WI38 (cell line): ENCODE measurements at regions not wholly inside any gene's neighbourhood (a gene's known extent, or its start where the extent isn't known, plus 50 kb on each side); places are given as distances from the start of the nearest gene placed in this dataset.
"Not testable (repeated sequence)": the region's sequence is repeated elsewhere in the genome, so short reads cannot be mapped to it uniquely, and the experiment has no call there.

Experiments
- H3K4me3 ChIP-seq: 2 replicates; pipeline ENCODE4 v1.5.1; 2011; ENCODE audit warnings: low read depth, mild to moderate bottlenecking, control low read depth, low read length
- CTCF ChIP-seq: IDR thresholded peaks from 2 replicates; pipeline ENCODE4 v1.5.1; 2012; ENCODE audit warnings: low read depth, mild to moderate bottlenecking, control low read depth, low read length

GRCh38 chr3:78088006-78088405 lies 1048.1 kb downstream of the ROBO2 start:
- TF ChIP-seq CTCF: no peak
- H3K4me3 ChIP-seq: no peak overlapping the region

DNA sequence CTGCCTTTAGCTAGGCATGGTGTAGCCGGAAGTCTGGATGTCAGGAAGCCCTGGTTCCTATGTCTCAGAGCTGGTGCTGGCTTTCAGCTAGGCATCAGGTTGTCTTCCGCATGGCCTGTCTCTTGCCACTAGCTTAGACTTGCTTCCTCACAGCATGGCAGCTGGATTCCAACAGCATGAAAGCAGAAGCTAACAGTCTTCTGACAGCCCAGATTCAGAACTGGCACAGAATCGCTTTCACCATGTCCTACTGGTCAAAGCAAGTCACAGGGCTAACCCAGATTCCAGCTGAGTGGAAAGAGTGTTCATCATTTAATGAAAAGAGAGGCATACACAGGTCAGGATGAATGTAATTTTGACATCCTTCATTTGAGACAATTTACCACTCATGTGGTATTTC lies 1050.5 kb downstream of the ROBO2 start:
- no peak overlapping the region for H3K4me3 ChIP-seq
- TF ChIP-seq CTCF: no peak

DNA sequence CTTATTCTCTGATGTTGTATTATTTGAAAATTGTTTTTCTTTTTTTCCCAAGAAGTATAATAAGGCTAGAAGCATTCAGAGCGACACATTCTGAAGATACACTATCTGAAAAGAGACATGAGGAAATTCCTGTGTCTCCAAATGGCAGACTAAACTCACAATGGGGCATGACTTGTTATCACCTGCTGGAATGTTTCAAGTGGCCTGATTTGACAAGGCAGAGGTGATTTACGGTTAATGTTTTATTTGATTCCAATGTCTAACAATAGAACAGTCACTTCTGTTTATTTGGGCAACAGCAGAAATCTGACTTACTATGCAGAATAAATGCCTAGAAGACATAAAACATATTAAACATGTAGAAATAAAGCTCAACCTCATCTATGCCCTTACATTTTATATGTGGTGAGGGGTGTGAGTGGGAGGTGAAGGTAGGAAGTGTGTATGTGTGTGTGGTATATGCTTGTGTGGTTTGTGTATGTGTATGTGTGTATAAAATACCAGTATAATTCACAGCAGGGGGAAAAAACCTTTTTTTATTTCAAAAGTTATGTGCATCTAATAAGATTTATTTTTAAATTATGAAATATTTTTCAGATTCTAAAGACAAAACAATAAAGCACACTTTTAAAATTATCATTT lies 1051.7 kb downstream of the ROBO2 start:
- no peak for TF ChIP-seq CTCF
- no peak overlapping the region for H3K4me3 ChIP-seq

GRCh38 chr3:78092574-78092973 lies 1052.7 kb downstream of the ROBO2 start:
- H3K4me3 ChIP-seq: not testable (repeated sequence)

GRCh38 chr3:78096488-78097255 lies 1056.8 kb downstream of the ROBO2 start:
- TF ChIP-seq CTCF: no peak
- no peak overlapping the region for H3K4me3 ChIP-seq

GRCh38 chr3:78098367-78098766 lies 1058.5 kb downstream of the ROBO2 start:
- no peak for TF ChIP-seq CTCF
- H3K4me3 ChIP-seq: no peak overlapping the region

DNA sequence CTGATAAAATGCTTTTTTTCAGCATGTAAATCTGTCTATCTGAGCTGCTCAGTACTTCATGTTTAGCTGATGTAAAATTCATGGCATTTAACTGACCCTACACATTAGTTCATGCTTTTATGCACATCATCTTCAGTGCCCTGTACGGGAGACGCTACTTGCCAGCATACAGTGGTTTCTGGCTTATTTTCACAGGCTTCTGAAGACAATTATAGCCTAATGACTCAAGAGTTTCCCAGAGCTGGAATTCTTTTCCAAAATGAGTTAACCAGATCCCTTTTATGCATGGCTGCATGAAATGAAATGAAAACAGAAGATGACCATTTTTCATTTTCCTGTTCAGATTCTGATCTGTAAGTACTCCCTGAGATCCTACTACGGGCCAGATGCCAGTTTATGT lies 1061.5 kb downstream of the ROBO2 start:
- no peak for TF ChIP-seq CTCF

GRCh38 chr3:78108269-78108961 lies 1068.5 kb downstream of the ROBO2 start:
- H3K4me3 ChIP-seq: not testable (repeated sequence)

More for the DNA sequence above, 1061.5 kb downstream of the ROBO2 start:
- no peak overlapping the region for H3K4me3 ChIP-seq
